PC-9 (cell line): ENCODE measurements at regions not wholly inside any gene's neighbourhood (a gene's known extent, or its start where the extent isn't known, plus 50 kb on each side); places are given as distances from the start of the nearest gene placed in this dataset.

Experiments
- CTCF ChIP-seq: fragments of 200-600 bp; sonication (generic); conservative IDR thresholded peaks from 2 replicates; pipeline ENCODE4 v1.6.1; 2017; ENCODE audit warnings: mixed run types, antibody characterized with exemption, mild to moderate bottlenecking, moderate library complexity
- EZH2 ChIP-seq: fragments of 200-600 bp; sonication (generic); IDR thresholded peaks from 2 replicates; pipeline ENCODE4 v1.8.0; 2017; ENCODE audit warnings: antibody characterized with exemption, low read depth

GRCh38 chr17:15175356-15175755 lies 89.8 kb downstream of the PMP22 start:
- TF ChIP-seq CTCF: no peak
- no peak for TF ChIP-seq EZH2
